Astrocyte (in vitro differentiated cells and primary cell): ENCODE measurements at regions not wholly inside any gene's neighbourhood (a gene's known extent, or its start where the extent isn't known, plus 50 kb on each side); places are given as distances from the start of the nearest gene placed in this dataset.

ENCODE experiments used
- DNase-seq: peaks from one replicate; pipeline ENCODE4 v3.0.0-alpha.2; 2010; ENCODE audit warnings: low read depth
- FAIRE-seq: peaks from 2 replicates; lab custom pipeline; 2011; peaks lifted over from hg19 to GRCh38; lab: Jason Lieb, UNC
- H2AFZ ChIP-seq: 2 replicates; pipeline ENCODE4 v1.6.0; 2012; ENCODE audit warnings: low read depth, low read length, inconsistent platforms
- H3K27ac ChIP-seq: 2 replicates; pipeline ENCODE4 v1.5.1; 2011; ENCODE audit warnings: low read depth, low read length, inconsistent platforms
- H3K27me3 ChIP-seq: 2 replicates; pipeline ENCODE4 v1.6.0; 2011; ENCODE audit warnings: low read length, inconsistent platforms; ENCODE audit not compliant: insufficient read depth
- H3K36me3 ChIP-seq: 2 replicates; pipeline ENCODE4 v1.5.1; 2011; ENCODE audit warnings: low read length, inconsistent platforms; ENCODE audit not compliant: insufficient read depth
- H3K4me1 ChIP-seq: 2 replicates; pipeline ENCODE4 v1.5.1; 2011; ENCODE audit warnings: low read length, inconsistent platforms; ENCODE audit not compliant: insufficient read depth
- H3K4me2 ChIP-seq: 2 replicates; pipeline ENCODE4 v1.6.0; 2012; ENCODE audit warnings: low read length, inconsistent platforms
- H3K4me3 ChIP-seq: 2 replicates; pipeline ENCODE4 v1.5.1; 2011; ENCODE audit warnings: low read depth, mild to moderate bottlenecking, low read length, inconsistent platforms; ENCODE audit not compliant: insufficient read depth
- H3K79me2 ChIP-seq: 2 replicates; pipeline ENCODE4 v1.6.0; 2012; ENCODE audit warnings: mild to moderate bottlenecking, low read length, inconsistent platforms; ENCODE audit not compliant: insufficient read depth
- H3K9ac ChIP-seq: 2 replicates; pipeline ENCODE4 v1.6.0; 2012; ENCODE audit warnings: mild to moderate bottlenecking, low read length, inconsistent platforms
- H3K9me3 ChIP-seq: 2 replicates; pipeline ENCODE4 v1.5.1; 2012; ENCODE audit warnings: low read depth, mild to moderate bottlenecking, low read length, inconsistent platforms; ENCODE audit not compliant: insufficient read depth
- H4K20me1 ChIP-seq: 2 replicates; pipeline ENCODE4 v1.6.0; 2012; ENCODE audit warnings: low read length, inconsistent platforms; ENCODE audit not compliant: insufficient read depth
- H3K27ac Mint-ChIP-seq: one replicate; pipeline ENCODE4 v1.8.0; 2021; ENCODE audit warnings: mild to moderate bottlenecking, mixed read lengths; ENCODE audit not compliant: unreplicated experiment
- H3K27me3 Mint-ChIP-seq: one replicate; pipeline ENCODE4 v1.8.0; 2021; ENCODE audit warnings: low read depth, mixed read lengths; ENCODE audit not compliant: unreplicated experiment
- H3K36me3 Mint-ChIP-seq: one replicate; pipeline ENCODE4 v1.8.0; 2021; ENCODE audit warnings: low read depth, mixed read lengths; ENCODE audit not compliant: unreplicated experiment
- H3K4me1 Mint-ChIP-seq: one replicate; pipeline ENCODE4 v1.8.0; 2021; ENCODE audit warnings: low read depth, mixed read lengths; ENCODE audit not compliant: unreplicated experiment
- H3K4me3 Mint-ChIP-seq: one replicate; pipeline ENCODE4 v1.8.0; 2021; ENCODE audit warnings: mild to moderate bottlenecking, moderate library complexity, mixed read lengths; ENCODE audit not compliant: unreplicated experiment
- H3K9me3 Mint-ChIP-seq: one replicate; pipeline ENCODE4 v1.8.0; 2021; ENCODE audit warnings: mild to moderate bottlenecking, mixed read lengths; ENCODE audit not compliant: unreplicated experiment
- CTCF ChIP-seq: IDR thresholded peaks from 2 replicates; pipeline ENCODE4 v1.5.1; 2011; ENCODE audit warnings: low read depth, mild to moderate bottlenecking, inconsistent platforms, low read length, moderate library complexity; ENCODE audit not compliant: insufficient read depth
- EZH2 ChIP-seq: IDR thresholded peaks from 2 replicates; pipeline ENCODE4 v1.6.1; 2012; ENCODE audit warnings: mild to moderate bottlenecking, low read length, inconsistent platforms; ENCODE audit not compliant: insufficient read depth

GRCh38 chr14:26194816-26195215, 403.0 kb downstream of the NOVA1 start:
- peaks cover 18% of the 10 kb centered on the region for H3K4me1 Mint-ChIP-seq
- Histone ChIP-seq H3K9me3 (no peaks in the 10 kb centered on the region), H3K27me3 (peaks cover 74% of the 10 kb centered on the region), H3K4me3 (no peak overlapping the region), H3K36me3 (no peaks in the 10 kb centered on the region), H3K9ac (no peak overlapping the region), H3K4me2 (no peak overlapping the region), H3K27ac (no peak overlapping the region), H3K79me2 (no peaks in the 10 kb centered on the region), H2AFZ (no peak overlapping the region), H3K4me1 (peaks cover 7% of the 10 kb centered on the region), H4K20me1 (peaks cover 2% of the 10 kb centered on the region)
- no peak for DNase-seq
- H3K27ac Mint-ChIP-seq: no peak overlapping the region
- no peak for FAIRE-seq
- no peak for TF ChIP-seq EZH2
- peaks cover 67% of the 10 kb centered on the region for H3K27me3 Mint-ChIP-seq
- peaks cover 12% of the 10 kb centered on the region for H3K9me3 Mint-ChIP-seq
- no peak overlapping the region for H3K4me3 Mint-ChIP-seq
- peaks cover 3% of the 10 kb centered on the region for H3K36me3 Mint-ChIP-seq

GRCh38 chr14:26191671-26192070, 406.2 kb downstream of the NOVA1 start:
- H3K4me3 Mint-ChIP-seq: no peak overlapping the region
- no peak for FAIRE-seq
- no peak for TF ChIP-seq CTCF
- no peak for TF ChIP-seq EZH2

GRCh38 chr14:26191123-26191522, 406.7 kb downstream of the NOVA1 start:
- Histone ChIP-seq H3K27me3 (peaks cover 62% of the 10 kb centered on the region), H3K4me3 (no peak overlapping the region), H3K4me2 (no peak overlapping the region), H3K27ac (no peak overlapping the region), H3K4me1 (no peaks in the 10 kb centered on the region), H3K36me3 (no peaks in the 10 kb centered on the region), H4K20me1 (no peaks in the 10 kb centered on the region), H2AFZ (no peak overlapping the region), H3K9me3 (no peaks in the 10 kb centered on the region), H3K79me2 (no peaks in the 10 kb centered on the region), H3K9ac (no peak overlapping the region)
- Mint-ChIP-seq H3K27me3 (peaks cover 71% of the 10 kb centered on the region), H3K4me1 (peaks cover 3% of the 10 kb centered on the region), H3K9me3 (peaks cover 7% of the 10 kb centered on the region), H3K4me3 (no peak overlapping the region), H3K27ac (peak overlapping the region; percentile 19), H3K36me3 (peaks cover 3% of the 10 kb centered on the region)
- TF ChIP-seq EZH2: no peak
- peak; percentile 22 for TF ChIP-seq CTCF
- no peak for FAIRE-seq
- DNase-seq: no peak

More at GRCh38 chr14:26191671-26192070, 406.2 kb downstream of the NOVA1 start:
- no peak overlapping the region for H3K27ac Mint-ChIP-seq
- Histone ChIP-seq H3K4me3 (no peak overlapping the region), H4K20me1 (no peaks in the 10 kb centered on the region), H3K9me3 (no peaks in the 10 kb centered on the region), H3K4me1 (no peaks in the 10 kb centered on the region), H3K27me3 (peaks cover 67% of the 10 kb centered on the region), H3K9ac (no peak overlapping the region), H3K4me2 (no peak overlapping the region), H3K79me2 (no peaks in the 10 kb centered on the region), H2AFZ (no peak overlapping the region), H3K36me3 (no peaks in the 10 kb centered on the region), H3K27ac (no peak overlapping the region)
- peaks cover 7% of the 10 kb centered on the region for H3K9me3 Mint-ChIP-seq
- DNase-seq: no peak
- H3K36me3 Mint-ChIP-seq: peaks cover 3% of the 10 kb centered on the region
- peaks cover 3% of the 10 kb centered on the region for H3K4me1 Mint-ChIP-seq
- H3K27me3 Mint-ChIP-seq: peaks cover 77% of the 10 kb centered on the region
